ENCODE measurements at regions not wholly inside any gene's neighbourhood (a gene's known extent, or its start where the extent isn't known, plus 50 kb on each side); places are given as distances from the start of the nearest gene placed in this dataset.
A peak's percentile ranks its signal among the peaks of the same experiment; 100 is the strongest.

- in situ Hi-C loops (cut with MboI; ENCODE audit: low pct_unique_long_range_greater_than_20kb in 2 of 9, low sequenced_read_pairs in 9 of 9, unreplicated experiment in 9 of 9) = no loop called here
- Histone ChIP-seq H3K27ac (no peak overlapping the region), H3K4me3 (no peak overlapping the region), H3K4me1 (replicated peaks in 1 of 2) (peaks cover 18 to 34% of the 10 kb centered on the region in 2 donors)
- ATAC-seq (replicated peaks in 6 of 8) = no peak
- 26 to 79% (median 71%) methylated on average over 3 to 5 of the region's 5 CpGs for WGBS, 10 experiments
Measured at GRCh38 chr22:26894362-26894761, 237.0 kb downstream of the MIAT start.

- WGBS, 10 experiments = 0 to 78% (median 40%) methylated on average over 1 to 5 of the region's 5 CpGs
- peak in 3 of 8 experiments; percentile 8 to 62 (median 36) for ATAC-seq (replicated peaks in 6 of 8)
- Histone ChIP-seq H3K4me3 (no peak overlapping the region), H3K27ac (no peak overlapping the region), H3K4me1 (replicated peaks in 1 of 2) (peaks cover 18 to 34% of the 10 kb centered on the region in 2 donors)
- in situ Hi-C loops (cut with MboI; ENCODE audit: low pct_unique_long_range_greater_than_20kb in 2 of 9, low sequenced_read_pairs in 9 of 9, unreplicated experiment in 9 of 9) = no loop called here
Measured at GRCh38 chr22:26894766-26895485, 237.5 kb downstream of the MIAT start.

GRCh38 chr22:26897384-26897783, 240.0 kb downstream of the MIAT start:
- no peak for ATAC-seq (replicated peaks in 6 of 8)
- in situ Hi-C loops (cut with MboI; ENCODE audit: low pct_unique_long_range_greater_than_20kb in 2 of 9, low sequenced_read_pairs in 9 of 9, unreplicated experiment in 9 of 9) = no loop called here

GRCh38 chr22:26898946-26899605, 241.7 kb downstream of the MIAT start:
- in situ Hi-C loops (cut with MboI; ENCODE audit: low pct_unique_long_range_greater_than_20kb in 2 of 9, low sequenced_read_pairs in 9 of 9, unreplicated experiment in 9 of 9) = no loop called here
- H3K4me3 ChIP-seq = no peak overlapping the region
- WGBS, 10 experiments = 53 to 97% (median 87%) methylated on average over 2 to 8 of the region's 8 CpGs
- no peak overlapping the region for H3K27ac ChIP-seq
- ATAC-seq (replicated peaks in 6 of 8) = peak in 1 of 8 experiments; percentile 27
- H3K4me1 ChIP-seq (replicated peaks in 1 of 2) = peaks cover 25 to 30% of the 10 kb centered on the region in 2 donors

More at GRCh38 chr22:26897384-26897783, 240.0 kb downstream of the MIAT start:
- no peak overlapping the region for H3K4me3 ChIP-seq
- WGBS, 10 experiments = 100% methylated on average over 1 of the region's 1 CpG; no CpG with 5 or more reads in 9 of the 10 experiments
- peaks cover 30 to 34% of the 10 kb centered on the region in 2 donors for H3K4me1 ChIP-seq (replicated peaks in 1 of 2)
- no peak overlapping the region for H3K27ac ChIP-seq

GRCh38 chr22:26900787-26901186, 243.4 kb downstream of the MIAT start:
- Histone ChIP-seq H3K27ac (peak overlapping the region in 1 of 2 donors; percentile 33), H3K4me3 (no peak overlapping the region), H3K4me1 (replicated peaks in 1 of 2) (peaks cover 28 to 38% of the 10 kb centered on the region in 2 donors)
- ATAC-seq (replicated peaks in 6 of 8) = no peak
- WGBS, 10 experiments = 33 to 100% (median 79%) methylated on average over 1 to 5 of the region's 5 CpGs; no CpG with 5 or more reads in 1 of the 10 experiments
- in situ Hi-C loops (cut with MboI; ENCODE audit: low pct_unique_long_range_greater_than_20kb in 2 of 9, low sequenced_read_pairs in 9 of 9, unreplicated experiment in 9 of 9) = no loop called here

- Histone ChIP-seq H3K4me3 (no peak overlapping the region), H3K27ac (peak overlapping the region; percentile 33 to 38), H3K4me1 (replicated peaks in 1 of 2) (peaks cover 28 to 42% of the 10 kb centered on the region in 2 donors)
- WGBS, 10 experiments = 54 to 100% (median 83%) methylated on average over 2 to 12 of the region's 20 CpGs; no CpG with 5 or more reads in 2 of the 10 experiments
- peak in 1 of 8 experiments; percentile 44 for ATAC-seq (replicated peaks in 6 of 8)
- in situ Hi-C loops (cut with MboI; ENCODE audit: low pct_unique_long_range_greater_than_20kb in 2 of 9, low sequenced_read_pairs in 9 of 9, unreplicated experiment in 9 of 9) = no loop called here
Measured at GRCh38 chr22:26901198-26901816, 243.9 kb downstream of the MIAT start.

- peaks cover 28 to 50% of the 10 kb centered on the region in 2 donors for H3K4me1 ChIP-seq (replicated peaks in 1 of 2)
- peak overlapping the region; percentile 57 to 61 for H3K27ac ChIP-seq
- H3K4me3 ChIP-seq = peak overlapping the region in 2 of 5 donors; percentile 4 to 21
- in situ Hi-C loops (cut with MboI; ENCODE audit: low pct_unique_long_range_greater_than_20kb in 2 of 9, low sequenced_read_pairs in 9 of 9, unreplicated experiment in 9 of 9) = no loop called here
- ATAC-seq (replicated peaks in 6 of 8) = no peak
- WGBS, 10 experiments = 3 to 100% (median 40%) methylated on average over 1 to 6 of the region's 7 CpGs; no CpG with 5 or more reads in 7 of the 10 experiments
Measured at GRCh38 chr22:26902401-26903029, 245.1 kb downstream of the MIAT start.

- peaks cover 28 to 50% of the 10 kb centered on the region in 2 donors for H3K4me1 ChIP-seq (replicated peaks in 1 of 2)
- 0 to 80% (median 3%) methylated on average over 3 to 6 of the region's 36 CpGs; no CpG with 5 or more reads in 5 of the 10 experiments for WGBS, 10 experiments
- peak overlapping the region; percentile 61 to 84 for H3K27ac ChIP-seq
- peak in 7 of 8 experiments; percentile 61 to 87 (median 83) for ATAC-seq (replicated peaks in 6 of 8)
- in situ Hi-C loops (cut with MboI; ENCODE audit: low pct_unique_long_range_greater_than_20kb in 2 of 9, low sequenced_read_pairs in 9 of 9, unreplicated experiment in 9 of 9) = no loop called here
- peak overlapping the region in 3 of 5 donors; percentile 8 to 21 (median 11) for H3K4me3 ChIP-seq
Measured at GRCh38 chr22:26903030-26903856, 245.9 kb downstream of the MIAT start.

GRCh38 chr22:26904483-26904882, 247.1 kb downstream of the MIAT start:
- Histone ChIP-seq H3K27ac (no peak overlapping the region), H3K4me3 (no peak overlapping the region), H3K4me1 (replicated peaks in 1 of 2) (peaks cover 28 to 50% of the 10 kb centered on the region in 2 donors)
- ATAC-seq (replicated peaks in 6 of 8) = no peak
- in situ Hi-C loops (cut with MboI; ENCODE audit: low pct_unique_long_range_greater_than_20kb in 2 of 9, low sequenced_read_pairs in 9 of 9, unreplicated experiment in 9 of 9) = no loop called here
- WGBS, 10 experiments = 43 to 86% (median 55%) methylated on average over 1 to 3 of the region's 3 CpGs; no CpG with 5 or more reads in 2 of the 10 experiments

- no peak overlapping the region for H3K27ac ChIP-seq
- 60 to 89% (median 76%) methylated on average over 2 to 3 of the region's 3 CpGs; no CpG with 5 or more reads in 1 of the 10 experiments for WGBS, 10 experiments
- H3K4me1 ChIP-seq (replicated peaks in 1 of 2) = peaks cover 28 to 51% of the 10 kb centered on the region in 2 donors
- no peak overlapping the region for H3K4me3 ChIP-seq
- no peak for ATAC-seq (replicated peaks in 6 of 8)
- in situ Hi-C loops (cut with MboI; ENCODE audit: low pct_unique_long_range_greater_than_20kb in 2 of 9, low sequenced_read_pairs in 9 of 9, unreplicated experiment in 9 of 9) = no loop called here
Measured at GRCh38 chr22:26905076-26905475, 247.7 kb downstream of the MIAT start.

GRCh38 chr22:26905640-26906039, 248.3 kb downstream of the MIAT start:
- no peak for ATAC-seq (replicated peaks in 6 of 8)
- no peak overlapping the region for H3K4me3 ChIP-seq
- H3K27ac ChIP-seq = no peak overlapping the region
- 55 to 89% (median 69%) methylated on average over 2 to 4 of the region's 4 CpGs; no CpG with 5 or more reads in 3 of the 10 experiments for WGBS, 10 experiments
- in situ Hi-C loops (cut with MboI; ENCODE audit: low pct_unique_long_range_greater_than_20kb in 2 of 9, low sequenced_read_pairs in 9 of 9, unreplicated experiment in 9 of 9) = no loop called here
- H3K4me1 ChIP-seq (replicated peaks in 1 of 2) = peaks cover 30 to 57% of the 10 kb centered on the region in 2 donors

GRCh38 chr22:26906464-26906863, 249.1 kb downstream of the MIAT start:
- in situ Hi-C loops (cut with MboI; ENCODE audit: low pct_unique_long_range_greater_than_20kb in 2 of 9, low sequenced_read_pairs in 9 of 9, unreplicated experiment in 9 of 9) = no loop called here
- Histone ChIP-seq H3K27ac (no peak overlapping the region), H3K4me1 (replicated peaks in 1 of 2) (peaks cover 30 to 58% of the 10 kb centered on the region in 2 donors), H3K4me3 (no peak overlapping the region)
- WGBS, 10 experiments = 47 to 92% (median 69%) methylated on average over 3 to 9 of the region's 10 CpGs; no CpG with 5 or more reads in 1 of the 10 experiments
- peak in 1 of 8 experiments; percentile 18 for ATAC-seq (replicated peaks in 6 of 8)

Measured in motor neuron (in vitro differentiated cells).